Testis (tissue), 2 donors: ENCODE measurements at regions not wholly inside any gene's neighbourhood (a gene's known extent, or its start where the extent isn't known, plus 50 kb on each side); places are given as distances from the start of the nearest gene placed in this dataset.

ENCODE experiments used
- POLR2A ChIP-seq: fragments of 450-650 bp; IDR thresholded peaks from one replicate; pipeline ENCODE4 v1.6.1; 2017; ENCODE audit warnings: antibody characterized with exemption, mild to moderate bottlenecking, moderate library complexity
- TF ChIP-seq, protein P1 (sequence below), 3 experiments: fragments of 450-650 bp in 2 of 3; fragments of 200-600 bp in 1 of 3; sonication (generic) in 1 of 3; IDR thresholded peaks; one replicate each; pipeline ENCODE4 v1.5.1; 2016 to 2019; ENCODE audit warnings: antibody characterized with exemption in 3 of 3, mild to moderate bottlenecking in 2 of 3, moderate library complexity in 1 of 3

DNA sequence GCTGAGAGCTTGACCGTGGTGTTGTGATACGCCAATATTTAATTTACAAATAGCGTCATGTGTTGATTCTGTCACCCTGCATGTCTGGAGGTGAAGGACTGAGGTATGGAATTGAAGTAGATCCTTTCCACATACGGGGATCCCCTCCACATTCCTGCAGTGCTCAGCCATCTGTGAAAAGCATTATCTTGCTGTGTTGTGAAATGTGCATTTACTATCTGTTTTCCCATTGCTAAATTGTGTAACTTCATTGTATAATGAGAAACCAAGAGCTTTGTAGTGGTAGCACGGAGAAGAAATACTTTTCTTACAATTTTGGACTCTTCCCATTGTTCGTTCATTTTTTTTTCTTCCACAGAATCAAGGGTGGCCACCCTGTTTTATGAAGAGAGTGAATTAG, 577.3 kb upstream of the ZP4 start:
- TF ChIP-seq, protein P1, sequence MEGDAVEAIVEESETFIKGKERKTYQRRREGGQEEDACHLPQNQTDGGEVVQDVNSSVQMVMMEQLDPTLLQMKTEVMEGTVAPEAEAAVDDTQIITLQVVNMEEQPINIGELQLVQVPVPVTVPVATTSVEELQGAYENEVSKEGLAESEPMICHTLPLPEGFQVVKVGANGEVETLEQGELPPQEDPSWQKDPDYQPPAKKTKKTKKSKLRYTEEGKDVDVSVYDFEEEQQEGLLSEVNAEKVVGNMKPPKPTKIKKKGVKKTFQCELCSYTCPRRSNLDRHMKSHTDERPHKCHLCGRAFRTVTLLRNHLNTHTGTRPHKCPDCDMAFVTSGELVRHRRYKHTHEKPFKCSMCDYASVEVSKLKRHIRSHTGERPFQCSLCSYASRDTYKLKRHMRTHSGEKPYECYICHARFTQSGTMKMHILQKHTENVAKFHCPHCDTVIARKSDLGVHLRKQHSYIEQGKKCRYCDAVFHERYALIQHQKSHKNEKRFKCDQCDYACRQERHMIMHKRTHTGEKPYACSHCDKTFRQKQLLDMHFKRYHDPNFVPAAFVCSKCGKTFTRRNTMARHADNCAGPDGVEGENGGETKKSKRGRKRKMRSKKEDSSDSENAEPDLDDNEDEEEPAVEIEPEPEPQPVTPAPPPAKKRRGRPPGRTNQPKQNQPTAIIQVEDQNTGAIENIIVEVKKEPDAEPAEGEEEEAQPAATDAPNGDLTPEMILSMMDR (IDR thresholded peaks at IDR 0.05) = no peak
- TF ChIP-seq POLR2A = no peak
